ENCODE measurements at regions not wholly inside any gene's neighbourhood (a gene's known extent, or its start where the extent isn't known, plus 50 kb on each side); places are given as distances from the start of the nearest gene placed in this dataset.

- TF ChIP-seq, protein P1, sequence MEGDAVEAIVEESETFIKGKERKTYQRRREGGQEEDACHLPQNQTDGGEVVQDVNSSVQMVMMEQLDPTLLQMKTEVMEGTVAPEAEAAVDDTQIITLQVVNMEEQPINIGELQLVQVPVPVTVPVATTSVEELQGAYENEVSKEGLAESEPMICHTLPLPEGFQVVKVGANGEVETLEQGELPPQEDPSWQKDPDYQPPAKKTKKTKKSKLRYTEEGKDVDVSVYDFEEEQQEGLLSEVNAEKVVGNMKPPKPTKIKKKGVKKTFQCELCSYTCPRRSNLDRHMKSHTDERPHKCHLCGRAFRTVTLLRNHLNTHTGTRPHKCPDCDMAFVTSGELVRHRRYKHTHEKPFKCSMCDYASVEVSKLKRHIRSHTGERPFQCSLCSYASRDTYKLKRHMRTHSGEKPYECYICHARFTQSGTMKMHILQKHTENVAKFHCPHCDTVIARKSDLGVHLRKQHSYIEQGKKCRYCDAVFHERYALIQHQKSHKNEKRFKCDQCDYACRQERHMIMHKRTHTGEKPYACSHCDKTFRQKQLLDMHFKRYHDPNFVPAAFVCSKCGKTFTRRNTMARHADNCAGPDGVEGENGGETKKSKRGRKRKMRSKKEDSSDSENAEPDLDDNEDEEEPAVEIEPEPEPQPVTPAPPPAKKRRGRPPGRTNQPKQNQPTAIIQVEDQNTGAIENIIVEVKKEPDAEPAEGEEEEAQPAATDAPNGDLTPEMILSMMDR (IDR thresholded peaks at IDR 0.05; ENCODE audit: borderline replicate concordance, insufficient read depth, low read depth, low read length) = no peak
- no peak overlapping the region for H3K4me3 ChIP-seq (ENCODE audit: low read depth, low read length)
Measured at GRCh38 chr1:189681252-189681919, 796.3 kb downstream of the BRINP3 start.

DNA sequence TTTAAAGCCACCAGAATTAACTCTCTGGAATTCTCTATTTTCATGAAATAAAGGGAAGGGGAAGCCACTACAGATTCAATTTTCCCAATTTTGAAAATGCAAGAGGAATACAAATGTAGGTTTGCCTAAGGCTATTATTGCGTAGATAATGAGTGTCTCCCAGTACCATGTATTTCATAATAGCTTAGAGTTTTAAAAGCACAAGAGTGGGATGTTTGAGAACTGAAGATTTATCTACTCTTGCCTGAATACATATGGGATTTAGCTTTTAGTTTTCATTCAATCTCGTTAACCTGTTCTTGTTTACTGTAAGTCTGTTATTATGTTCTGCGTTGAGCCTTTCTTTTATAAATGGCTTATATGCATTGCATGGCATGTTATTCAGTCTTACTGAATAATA lies 795.1 kb downstream of the BRINP3 start:
- TF ChIP-seq, protein P1 (IDR thresholded peaks at IDR 0.05; ENCODE audit: borderline replicate concordance, insufficient read depth, low read depth, low read length) = no peak
- H3K4me3 ChIP-seq (ENCODE audit: low read depth, low read length) = no peak overlapping the region

- no peak overlapping the region for H3K4me3 ChIP-seq (ENCODE audit: low read depth, low read length)
- TF ChIP-seq, protein P1 (IDR thresholded peaks at IDR 0.05; ENCODE audit: borderline replicate concordance, insufficient read depth, low read depth, low read length) = no peak
Measured at GRCh38 chr1:189686288-189686687, 791.4 kb downstream of the BRINP3 start.

- TF ChIP-seq, protein P1 (IDR thresholded peaks at IDR 0.05; ENCODE audit: borderline replicate concordance, insufficient read depth, low read depth, low read length) = no peak
Measured at GRCh38 chr1:189693140-189693539, 784.5 kb downstream of the BRINP3 start.

DNA sequence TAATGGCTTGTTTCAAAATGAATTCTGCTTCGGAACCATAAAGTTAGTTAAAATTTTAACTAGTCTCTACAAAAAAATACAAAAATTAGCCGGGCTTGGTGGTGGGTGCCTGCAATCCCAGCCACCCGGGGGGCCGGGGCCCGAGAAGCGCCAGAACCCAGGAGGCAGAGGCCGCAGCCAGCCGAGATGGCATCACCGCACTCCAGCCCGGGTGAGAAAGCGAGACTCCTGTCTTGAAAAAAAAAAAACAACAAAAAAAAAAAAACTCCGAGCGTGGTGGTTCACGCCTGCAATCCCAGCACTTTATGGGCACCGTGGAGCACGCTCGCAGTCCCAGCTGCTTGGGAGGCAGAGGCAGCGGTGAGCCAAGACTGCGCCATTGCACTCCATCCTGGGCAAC lies 781.4 kb downstream of the BRINP3 start:
- TF ChIP-seq, protein P1 (IDR thresholded peaks at IDR 0.05; ENCODE audit: borderline replicate concordance, insufficient read depth, low read depth, low read length) = no peak
- H3K4me3 ChIP-seq (ENCODE audit: low read depth, low read length) = no peak overlapping the region

More at GRCh38 chr1:189693140-189693539, 784.5 kb downstream of the BRINP3 start:
- H3K4me3 ChIP-seq (ENCODE audit: low read depth, low read length) = no peak overlapping the region

DNA sequence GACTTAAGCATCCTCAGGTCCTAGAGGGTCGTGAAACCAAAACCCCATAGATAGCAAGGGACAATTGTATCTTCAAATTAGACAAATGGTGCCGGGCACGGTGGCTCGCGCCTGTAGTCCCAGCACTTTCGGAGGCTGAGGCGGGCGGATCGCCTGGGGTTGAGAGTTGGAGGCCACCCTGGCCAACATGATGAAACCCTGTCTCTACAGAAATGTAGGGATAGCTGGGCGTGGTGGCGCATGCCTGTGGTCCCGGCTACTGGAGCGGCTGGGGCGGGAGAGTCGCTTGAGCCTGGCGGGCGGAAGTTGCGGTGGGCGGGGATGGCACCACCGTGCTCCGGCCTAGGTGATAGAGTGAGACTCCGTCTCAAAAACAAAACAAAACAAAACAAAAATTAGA lies 780.6 kb downstream of the BRINP3 start:
- TF ChIP-seq, protein P1 (IDR thresholded peaks at IDR 0.05; ENCODE audit: borderline replicate concordance, insufficient read depth, low read depth, low read length) = no peak
- no peak overlapping the region for H3K4me3 ChIP-seq (ENCODE audit: low read depth, low read length)

DNA sequence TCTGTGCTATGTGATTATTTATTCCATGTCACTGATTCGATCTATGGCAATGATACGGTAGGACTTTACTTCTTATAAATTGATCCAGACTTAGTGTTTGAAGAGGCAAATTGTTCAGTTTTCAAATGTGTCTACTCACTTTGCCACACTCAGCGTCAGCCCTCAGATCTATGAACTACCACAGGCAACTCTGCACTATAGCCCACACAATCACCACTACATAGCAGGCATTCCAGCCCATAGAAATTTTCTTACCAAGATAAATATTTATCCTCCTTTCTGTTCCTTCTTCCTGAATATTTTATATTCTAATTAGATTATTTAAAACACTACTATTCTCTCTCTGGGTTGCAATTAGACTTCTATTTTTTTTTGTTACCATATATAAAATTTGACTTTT lies 776.1 kb downstream of the BRINP3 start:
- TF ChIP-seq, protein P1 (IDR thresholded peaks at IDR 0.05; ENCODE audit: borderline replicate concordance, insufficient read depth, low read depth, low read length) = no peak
- H3K4me3 ChIP-seq (ENCODE audit: low read depth, low read length) = no peak overlapping the region

Data from GM12875 (cell line).